GM18867 (cell line): ENCODE measurements at regions not wholly inside any gene's neighbourhood (a gene's known extent, or its start where the extent isn't known, plus 50 kb on each side); places are given as distances from the start of the nearest gene placed in this dataset.
A peak's percentile ranks its signal among the peaks of the same experiment; 100 is the strongest.

ENCODE experiments used
- ATAC-seq: cut with Tn5 transposase; IDR thresholded peaks from one replicate; pipeline ENCODE4 v1.9.1; 2021; ENCODE audit warnings: mild to moderate bottlenecking, moderate library complexity; ENCODE audit not compliant: unreplicated experiment

DNA sequence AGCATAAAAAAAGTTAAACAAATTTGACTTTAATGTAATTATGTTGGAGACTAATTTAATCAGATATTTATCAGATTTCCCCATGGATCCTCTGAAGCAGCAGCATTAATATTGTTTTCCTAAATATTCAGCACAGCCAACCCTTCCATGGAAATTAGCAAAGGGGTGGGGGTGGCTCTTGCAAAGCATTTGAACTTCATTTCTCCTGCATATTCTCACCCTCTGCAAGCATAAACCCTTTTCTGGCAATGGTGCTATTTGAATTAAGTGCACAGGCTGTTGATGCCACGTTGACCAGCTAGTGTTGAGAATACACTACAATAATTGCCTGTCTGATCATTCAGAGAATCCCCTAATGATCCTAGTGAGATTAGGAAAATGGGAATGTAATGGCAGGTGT, 488.1 kb upstream of the KLF12 start:
- no peak for ATAC-seq

DNA sequence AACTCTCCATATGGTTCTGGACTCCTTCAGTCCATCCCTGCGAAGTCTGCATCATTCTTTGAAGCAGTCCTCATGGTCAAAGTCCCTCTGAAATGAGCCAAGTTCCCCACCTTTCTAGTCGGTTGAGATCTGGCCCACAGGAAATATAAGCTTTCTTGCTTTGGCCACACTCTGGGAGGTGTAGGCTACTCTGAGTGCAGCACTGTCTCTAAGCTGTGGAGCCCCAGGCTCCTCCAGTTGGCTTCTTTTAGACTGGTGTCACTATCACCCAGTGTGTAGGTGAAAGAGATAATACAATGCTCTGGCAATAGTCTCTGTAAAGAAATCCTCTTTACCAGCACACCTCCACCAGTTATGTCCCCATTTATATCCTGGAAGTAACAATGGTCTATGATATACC, 486.5 kb upstream of the KLF12 start:
- no peak for ATAC-seq

DNA sequence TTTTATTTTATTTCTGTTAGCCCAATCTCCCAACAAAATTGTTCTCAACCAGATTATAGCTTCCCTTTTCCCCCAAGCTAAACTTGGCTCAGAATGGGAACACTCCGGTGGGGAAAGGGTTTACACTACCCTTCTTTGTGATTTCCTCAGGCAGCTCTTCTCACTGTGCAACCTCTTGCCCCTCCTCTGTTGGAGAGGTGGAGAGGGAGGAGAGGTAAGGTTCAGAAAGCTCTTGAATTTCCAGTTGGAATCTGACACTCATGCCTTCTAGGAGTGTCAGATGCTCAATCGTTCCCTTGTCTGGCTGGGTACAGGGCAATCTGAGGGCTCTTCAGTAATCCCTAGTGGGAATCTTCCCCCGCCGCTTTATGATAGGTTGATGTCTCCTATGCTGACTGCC, 486.1 kb upstream of the KLF12 start:
- ATAC-seq, result no peak

DNA sequence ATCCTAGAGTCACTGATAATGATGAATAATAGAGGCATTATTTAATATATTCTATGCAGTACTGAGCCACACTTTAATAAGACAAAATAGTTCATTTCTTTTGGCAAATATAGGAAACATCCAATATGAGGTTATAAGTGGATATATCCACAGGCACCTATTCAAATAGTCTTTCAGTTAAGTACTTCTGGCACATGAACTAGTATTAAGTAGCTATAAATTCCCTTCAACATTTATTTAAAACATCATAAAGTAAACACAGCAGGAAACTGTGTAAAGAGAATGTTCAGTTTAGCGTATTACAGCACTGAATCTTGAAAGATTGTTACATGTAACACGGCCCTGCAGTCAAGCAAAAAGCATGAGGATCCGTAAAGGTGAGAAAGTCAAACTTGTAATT, 463.3 kb upstream of the KLF12 start:
- no peak for ATAC-seq

DNA sequence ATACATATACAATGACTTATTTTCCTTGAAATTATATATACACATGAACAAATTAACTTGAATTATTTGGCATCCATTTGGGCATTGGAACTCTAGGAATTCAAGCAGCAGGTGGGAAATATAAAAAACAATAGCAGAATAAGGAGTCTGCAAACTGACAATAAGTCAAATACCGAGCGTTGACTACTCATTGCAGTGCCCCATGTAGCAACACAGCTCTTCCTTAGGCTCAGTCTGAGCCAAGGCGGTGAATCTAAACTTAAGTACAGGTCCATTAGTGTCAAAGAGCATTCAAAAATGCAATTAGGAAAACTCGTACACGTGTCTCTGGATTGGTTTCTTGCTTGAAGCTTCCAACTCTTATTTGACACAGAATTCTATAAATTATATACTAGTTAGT, 462.5 kb upstream of the KLF12 start:
- ATAC-seq, result no peak

DNA sequence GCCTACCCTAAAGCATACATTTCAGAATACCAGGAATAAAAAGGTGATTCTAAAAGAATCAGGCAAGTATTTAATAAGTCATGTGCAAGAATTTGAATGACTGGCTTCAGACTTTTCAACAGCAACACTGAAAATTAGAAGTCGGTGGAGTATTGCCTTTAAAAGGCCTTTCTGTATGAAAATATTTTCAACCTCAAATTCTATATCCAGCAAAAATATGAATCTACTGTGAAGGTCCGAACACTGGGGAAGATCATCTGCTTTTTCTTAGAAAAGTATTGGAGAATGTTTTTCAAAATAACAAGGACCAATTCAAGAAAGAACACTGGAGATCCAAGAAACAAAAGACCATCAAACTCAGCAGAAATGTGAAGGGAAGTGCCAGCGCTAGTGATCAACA, 459.5 kb upstream of the KLF12 start:
- ATAC-seq, result no peak

DNA sequence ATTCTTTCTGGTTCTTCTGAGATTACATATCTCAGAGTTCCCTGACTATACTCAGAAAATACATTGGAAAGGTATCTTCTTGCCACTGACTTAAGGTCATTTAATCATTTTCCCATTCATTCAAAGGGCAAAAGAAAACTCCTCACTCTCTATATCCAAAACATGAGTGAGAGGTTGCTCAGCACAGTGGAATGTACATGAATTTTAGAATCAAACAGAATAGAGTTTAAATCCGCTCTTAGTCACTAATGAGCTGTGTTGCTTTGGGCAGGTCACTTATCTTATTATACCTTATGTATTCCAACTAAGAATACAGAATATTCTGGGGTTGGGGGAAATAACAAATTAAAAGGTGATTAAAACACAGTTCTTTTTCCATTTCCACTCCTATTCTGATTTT, 452.6 kb upstream of the KLF12 start:
- ATAC-seq, result no peak

DNA sequence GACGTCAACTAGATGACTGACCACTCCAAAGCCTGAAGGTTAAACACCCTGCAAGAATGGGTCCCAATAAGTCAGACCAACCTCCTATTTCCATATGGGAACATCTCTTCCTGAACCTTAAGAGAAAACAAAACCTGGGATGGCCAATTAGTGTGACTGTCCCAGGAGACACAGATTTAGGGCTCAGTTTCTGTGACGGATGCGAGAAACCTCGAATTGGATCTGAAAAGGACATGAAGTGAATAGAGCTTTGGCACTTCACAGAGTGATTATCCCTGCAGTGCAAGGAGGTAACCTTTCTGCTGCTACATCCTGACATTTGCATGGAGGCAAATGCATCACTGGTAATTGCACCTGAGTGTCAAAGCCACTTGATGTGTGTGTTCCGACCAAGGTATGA, 442.2 kb upstream of the KLF12 start:
- ATAC-seq, result no peak

DNA sequence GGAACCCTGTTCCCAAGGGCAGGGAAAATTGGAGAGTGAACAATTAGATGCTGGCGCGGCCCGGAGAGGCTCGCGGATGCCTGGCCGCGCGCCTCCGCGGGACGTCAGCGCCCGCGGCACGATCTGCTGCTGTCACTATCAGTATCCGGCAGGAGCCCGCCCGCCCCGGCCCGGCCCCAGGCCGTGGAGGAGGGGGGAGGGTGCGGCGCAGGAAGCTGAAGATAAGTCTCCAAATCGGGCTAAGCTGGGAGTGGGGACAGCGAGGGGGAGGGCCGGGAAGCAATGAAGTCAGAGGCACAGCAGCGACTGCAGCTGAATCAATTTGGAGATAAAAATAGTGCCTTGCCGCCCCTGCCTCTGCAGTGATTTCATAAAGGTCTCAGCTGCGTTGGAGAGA, 441.5 kb upstream of the KLF12 start:
- ATAC-seq, result no peak

DNA sequence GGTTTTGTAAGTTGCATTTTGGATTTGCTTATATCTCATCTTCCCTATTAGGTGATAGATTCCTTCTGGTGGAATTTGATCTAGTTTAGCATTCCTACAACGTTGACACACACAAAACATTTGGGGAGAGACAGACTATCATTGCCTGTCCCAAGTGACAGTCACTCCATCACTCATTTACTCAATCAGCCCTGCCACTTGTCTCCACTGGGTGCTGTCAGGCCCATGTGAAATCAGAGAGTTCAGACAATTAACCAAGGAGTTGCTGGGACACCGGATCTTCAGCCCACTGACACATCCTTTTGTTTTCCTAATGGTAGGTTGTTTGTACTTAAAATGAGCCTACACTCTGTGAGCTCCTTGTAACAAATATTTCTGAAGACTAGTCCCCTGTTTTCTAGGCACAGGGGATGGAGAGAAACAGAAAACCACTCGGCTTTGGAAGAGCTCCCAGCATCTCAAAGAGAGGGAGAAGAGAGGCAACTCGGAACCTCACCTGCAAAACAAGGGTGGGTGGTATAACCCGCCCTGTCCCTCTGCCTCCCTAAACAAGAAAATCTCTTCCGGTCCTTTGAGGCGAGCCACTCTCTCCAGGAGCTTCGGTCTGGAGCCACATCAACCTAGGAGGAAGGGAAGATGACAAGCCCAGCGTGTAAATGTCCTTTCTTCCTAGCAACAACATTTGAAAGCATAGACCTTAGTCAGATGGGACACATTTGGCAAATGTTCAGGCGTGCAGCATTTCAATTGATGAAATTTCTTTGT, 440.9 kb upstream of the KLF12 start:
- no peak for ATAC-seq

DNA sequence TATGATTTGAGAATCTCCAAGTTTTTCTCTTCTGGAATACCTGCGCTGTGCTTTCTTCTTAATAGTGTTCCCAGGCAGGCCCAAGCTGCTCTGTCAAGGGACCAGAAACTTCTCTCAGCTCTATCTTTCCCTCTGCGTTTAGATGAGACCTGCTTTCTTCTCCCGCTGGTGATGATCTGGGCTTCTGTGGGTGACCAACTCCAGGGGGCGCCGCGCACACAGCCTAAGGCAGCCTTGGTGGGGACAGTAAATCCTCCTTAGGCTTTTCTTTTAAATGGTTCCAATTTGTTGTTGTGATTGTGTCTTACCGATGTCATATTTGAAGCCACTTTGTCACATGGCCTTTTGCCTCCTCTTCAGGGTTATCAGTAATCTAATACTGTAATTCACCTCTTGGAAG, 439.4 kb upstream of the KLF12 start:
- ATAC-seq, result no peak

DNA sequence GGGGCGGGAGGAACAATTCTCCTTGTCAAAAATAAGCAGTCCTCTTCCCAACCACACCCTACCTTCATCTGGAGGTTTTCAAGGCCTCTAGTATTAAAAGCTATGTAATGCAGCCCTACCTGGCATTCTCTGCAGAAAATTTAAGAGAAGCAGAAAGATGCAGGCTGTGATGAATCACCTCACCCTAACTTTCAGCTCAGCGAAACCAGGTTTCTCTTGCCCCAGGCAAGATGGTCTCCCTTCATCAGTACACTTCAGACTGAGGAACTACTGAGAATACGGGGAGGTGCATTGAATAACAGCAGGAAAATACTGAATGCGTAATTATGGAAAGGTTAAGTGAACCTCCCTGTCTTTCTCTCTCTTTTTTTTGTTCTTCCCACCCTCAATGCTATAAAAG, 437.6 kb upstream of the KLF12 start:
- no peak for ATAC-seq

DNA sequence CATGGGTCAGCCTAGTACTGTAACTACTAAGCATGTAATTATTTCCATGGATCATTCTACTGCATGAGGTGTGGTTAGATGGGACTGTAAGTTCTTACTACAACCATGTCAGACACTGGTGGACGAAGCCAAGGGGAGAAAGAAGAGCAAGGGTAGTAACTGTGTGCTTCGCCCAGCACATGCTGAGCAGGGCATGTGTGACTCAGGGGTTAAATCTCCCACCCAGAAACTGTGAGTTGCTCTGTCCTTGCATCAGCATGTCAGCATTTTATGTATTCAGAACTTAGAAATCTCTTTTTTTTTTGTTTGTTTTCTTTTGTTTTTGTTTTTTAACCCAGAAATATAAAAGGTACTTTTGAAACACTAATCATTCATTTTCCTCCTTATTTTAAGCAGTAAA, 436.6 kb upstream of the KLF12 start:
- no peak for ATAC-seq

DNA sequence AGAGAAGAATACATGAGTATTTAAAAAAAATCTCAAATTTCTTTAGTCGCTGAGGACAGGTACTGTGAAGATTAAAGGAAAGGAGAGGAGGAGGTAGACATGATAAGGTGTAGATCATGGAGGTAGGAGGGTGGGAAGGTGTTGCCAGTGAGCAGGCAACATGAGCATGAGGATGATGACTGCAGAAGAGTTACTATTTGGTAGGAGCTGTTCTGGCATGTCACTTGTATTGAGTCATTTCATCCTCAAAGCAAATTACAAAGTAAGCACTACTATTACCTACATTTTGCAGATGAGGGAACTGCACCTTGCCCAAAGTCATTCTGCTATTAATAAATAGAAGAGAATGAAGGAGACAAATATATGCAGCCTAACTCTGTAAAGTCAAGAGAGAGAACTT, 435.8 kb upstream of the KLF12 start:
- ATAC-seq, result no peak

DNA sequence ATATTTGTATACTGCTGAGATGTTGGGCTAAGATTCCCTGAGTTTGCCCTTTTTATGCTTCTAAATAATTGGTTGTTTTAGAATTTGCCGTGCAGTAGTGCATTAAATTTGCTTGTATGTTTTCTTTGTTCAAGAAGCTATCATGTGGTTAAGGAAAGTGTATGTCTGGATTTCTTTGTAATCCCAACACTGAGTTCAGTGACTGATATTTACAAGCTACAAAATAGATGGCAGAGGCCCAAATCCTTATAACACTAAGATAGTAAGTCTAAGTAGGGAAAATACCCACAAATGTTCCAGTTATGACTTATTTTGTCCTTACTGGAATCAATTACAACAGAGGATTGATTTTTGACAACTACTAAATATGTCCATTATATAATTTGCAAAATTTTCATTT, 435.0 kb upstream of the KLF12 start:
- ATAC-seq, result no peak

DNA sequence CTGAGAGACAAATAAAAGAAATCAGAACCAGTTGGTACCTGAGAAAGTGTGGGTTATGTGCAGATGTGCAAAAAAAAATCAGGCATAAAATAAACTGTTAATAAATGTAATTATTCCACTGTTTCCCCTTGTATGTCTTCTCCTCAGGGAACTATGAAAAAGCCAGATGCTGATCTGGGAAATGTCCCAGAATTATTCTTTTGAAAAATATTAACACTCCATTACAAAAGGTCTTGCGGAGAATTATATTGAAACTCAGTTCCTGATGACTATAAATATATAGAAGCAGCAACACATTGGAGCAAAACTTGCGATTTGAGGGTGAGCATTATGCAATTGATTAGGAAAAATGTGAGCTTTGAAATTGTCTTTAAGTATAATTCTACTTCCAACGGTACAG, 433.3 kb upstream of the KLF12 start:
- ATAC-seq, result no peak

DNA sequence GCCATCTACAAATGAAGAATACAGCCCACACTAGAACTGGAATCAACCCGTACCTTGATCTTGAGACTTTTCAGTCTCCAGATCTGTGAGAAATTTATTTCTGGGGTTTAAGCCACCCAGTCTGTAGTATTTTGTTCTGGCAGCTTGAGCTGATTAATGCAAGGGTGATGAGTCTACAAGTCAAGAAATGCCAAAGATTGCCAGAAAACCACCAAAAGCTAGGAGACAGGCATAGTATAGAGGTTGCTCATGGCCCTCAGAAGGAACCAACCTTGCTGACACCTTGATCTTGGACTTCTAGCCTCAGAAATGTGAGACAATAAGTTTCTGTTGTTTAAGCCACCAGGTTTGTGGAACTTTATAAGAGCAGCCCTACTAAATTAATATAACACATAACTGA, 428.2 kb upstream of the KLF12 start:
- ATAC-seq, result no peak

DNA sequence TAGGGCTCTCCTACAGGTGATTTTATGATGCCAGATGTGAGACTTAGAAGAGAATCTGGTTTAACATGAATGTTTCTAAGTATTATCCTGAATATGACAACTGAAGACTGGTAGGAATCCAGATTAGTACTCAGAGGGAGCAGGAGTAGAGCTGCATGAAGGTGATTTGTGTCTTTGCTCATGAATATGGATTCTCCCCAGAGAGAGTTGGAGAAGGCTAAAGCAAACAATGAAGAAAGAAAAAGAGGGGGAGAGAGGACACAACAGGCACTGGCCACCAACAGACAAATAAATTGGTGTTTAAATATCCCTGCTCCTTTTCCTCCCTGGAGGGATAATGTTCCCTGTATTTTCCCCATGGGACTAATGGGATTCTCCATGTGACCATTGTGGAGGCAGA, 427.0 kb upstream of the KLF12 start:
- no peak for ATAC-seq

DNA sequence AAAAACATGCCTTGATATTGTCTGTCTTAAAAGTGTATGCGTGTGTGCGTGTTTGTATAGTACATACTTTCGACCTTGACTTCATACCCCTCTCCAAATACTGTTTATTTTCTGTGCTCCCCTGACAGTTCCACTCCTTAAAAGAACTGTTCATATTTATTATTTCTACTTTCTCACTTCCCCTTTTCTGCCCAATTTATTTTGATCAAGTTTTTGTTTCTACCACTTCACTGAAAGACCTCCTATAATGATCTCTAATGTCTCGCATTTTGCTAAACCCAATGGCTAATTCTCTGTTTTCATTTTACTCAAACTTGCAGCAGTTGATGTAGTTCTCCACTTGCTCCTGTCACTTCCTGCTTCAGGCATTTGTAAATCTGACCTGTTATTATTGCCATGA, 426.1 kb upstream of the KLF12 start:
- peak; percentile 85 for ATAC-seq

DNA sequence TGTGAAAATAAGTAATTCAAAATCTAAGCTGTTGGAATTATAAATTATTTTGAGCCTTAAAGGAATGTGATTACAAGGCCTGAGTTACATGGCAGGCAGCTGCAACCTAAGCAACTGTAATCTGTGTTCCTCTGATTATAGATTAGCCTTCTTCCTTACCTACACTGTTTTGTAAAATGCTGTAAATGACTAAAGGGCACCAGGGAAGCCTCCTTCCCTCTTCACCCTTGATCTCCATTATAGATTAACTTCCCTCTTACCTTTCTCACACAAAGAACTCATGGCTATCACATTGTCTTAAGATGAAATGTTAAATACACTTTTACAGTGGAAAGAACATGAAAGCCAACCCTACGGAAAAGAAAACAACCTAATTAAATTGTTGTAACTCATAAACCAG, 423.7 kb upstream of the KLF12 start:
- no peak for ATAC-seq

DNA sequence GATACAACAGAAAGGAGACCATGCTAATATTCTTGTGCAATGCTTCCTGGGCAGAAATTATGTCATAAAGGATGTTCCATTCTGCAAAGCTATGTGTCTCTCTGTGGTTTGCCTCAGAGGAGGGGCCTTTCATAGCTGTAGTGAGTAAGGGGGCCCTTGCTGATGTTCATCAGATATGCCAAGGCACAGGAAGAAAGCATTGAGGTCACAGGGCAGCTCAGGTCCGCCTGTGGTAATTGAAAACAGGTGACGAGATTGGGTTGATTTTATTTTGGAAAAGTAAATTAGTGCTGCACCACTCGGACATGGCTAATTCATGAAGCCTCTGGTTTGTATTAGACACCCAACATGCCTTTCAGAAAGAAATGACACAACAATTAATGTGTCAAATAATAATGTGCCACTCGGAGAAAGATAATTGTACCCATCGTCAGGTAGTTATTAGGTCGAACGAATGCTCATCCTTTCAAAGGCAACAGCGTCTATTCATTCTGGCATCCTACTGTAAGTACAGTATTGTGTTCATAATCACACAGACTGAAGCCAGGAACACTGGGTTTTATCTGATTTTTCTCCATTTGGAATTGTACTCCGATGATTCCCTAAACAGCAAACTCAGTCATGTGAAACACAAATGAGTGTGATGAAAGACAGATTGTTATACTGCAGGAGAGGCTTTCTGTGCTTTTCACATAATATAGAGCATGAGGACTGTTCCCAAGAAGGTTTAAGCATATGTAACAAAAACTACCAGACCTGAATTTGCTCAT, 421.6 kb upstream of the KLF12 start:
- ATAC-seq, result no peak

DNA sequence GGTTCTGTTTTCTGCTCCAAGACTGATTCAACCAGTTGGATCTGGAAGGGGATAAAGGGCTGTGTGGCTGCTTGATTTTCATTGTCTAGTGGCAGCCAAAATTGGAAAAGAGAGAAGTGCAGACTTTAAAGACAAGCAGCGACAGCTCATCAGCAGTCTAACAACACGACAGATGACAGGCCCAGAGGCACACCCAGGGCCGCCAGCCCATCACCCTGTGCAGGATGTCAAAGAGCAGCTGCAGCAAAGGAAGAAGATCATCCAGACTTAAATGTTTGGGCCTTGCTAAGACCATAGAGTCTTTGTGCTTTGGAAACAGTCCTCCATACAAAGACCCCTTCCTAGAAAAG, 421.0 kb upstream of the KLF12 start:
- ATAC-seq, result no peak
